GM12874 (cell line): ENCODE measurements at regions not wholly inside any gene's neighbourhood (a gene's known extent, or its start where the extent isn't known, plus 50 kb on each side); places are given as distances from the start of the nearest gene placed in this dataset.

Source experiments
- TF ChIP-seq, protein P1 (sequence below): IDR thresholded peaks from 2 replicates; pipeline ENCODE4 v1.5.1; 2011; ENCODE audit warnings: low read depth, mild to moderate bottlenecking, control low read depth, low read length, moderate library complexity; ENCODE audit not compliant: insufficient read depth

DNA sequence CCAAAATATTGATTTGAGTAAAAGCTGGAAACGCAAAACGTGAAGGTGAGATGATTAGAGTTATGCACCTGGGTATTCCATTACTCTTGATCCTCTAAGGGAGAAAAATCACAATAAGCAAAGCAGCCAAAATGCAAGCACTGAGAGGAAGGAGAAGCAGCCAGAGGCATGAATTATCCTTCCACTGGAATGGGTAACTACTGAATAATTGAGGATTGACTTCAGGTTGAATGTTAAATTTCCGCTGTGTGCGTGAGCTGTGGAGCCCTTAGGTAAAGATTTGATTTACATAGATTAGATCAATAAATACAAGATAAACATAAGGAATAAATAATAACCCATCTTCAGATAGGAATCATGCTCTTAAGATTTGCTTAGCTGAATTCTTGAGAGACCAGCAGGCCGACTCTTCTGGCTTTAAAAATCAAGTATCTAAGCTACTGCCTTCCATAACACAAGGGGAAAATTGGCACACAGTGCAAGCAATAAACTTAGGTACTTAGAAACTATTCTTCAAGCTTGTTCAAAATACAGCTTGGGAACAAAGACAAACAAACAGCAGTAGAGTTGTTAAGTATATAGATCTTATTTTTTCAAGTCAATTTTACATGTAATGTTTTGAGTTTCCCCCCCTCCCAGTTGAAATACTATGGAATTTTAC is 1459.5 kb downstream of the ZPLD1 start:
- TF ChIP-seq, protein P1, sequence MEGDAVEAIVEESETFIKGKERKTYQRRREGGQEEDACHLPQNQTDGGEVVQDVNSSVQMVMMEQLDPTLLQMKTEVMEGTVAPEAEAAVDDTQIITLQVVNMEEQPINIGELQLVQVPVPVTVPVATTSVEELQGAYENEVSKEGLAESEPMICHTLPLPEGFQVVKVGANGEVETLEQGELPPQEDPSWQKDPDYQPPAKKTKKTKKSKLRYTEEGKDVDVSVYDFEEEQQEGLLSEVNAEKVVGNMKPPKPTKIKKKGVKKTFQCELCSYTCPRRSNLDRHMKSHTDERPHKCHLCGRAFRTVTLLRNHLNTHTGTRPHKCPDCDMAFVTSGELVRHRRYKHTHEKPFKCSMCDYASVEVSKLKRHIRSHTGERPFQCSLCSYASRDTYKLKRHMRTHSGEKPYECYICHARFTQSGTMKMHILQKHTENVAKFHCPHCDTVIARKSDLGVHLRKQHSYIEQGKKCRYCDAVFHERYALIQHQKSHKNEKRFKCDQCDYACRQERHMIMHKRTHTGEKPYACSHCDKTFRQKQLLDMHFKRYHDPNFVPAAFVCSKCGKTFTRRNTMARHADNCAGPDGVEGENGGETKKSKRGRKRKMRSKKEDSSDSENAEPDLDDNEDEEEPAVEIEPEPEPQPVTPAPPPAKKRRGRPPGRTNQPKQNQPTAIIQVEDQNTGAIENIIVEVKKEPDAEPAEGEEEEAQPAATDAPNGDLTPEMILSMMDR: no peak

- TF ChIP-seq, protein P1: no peak
These were observed 1464.5 kb downstream of the ZPLD1 start for GRCh38 chr3:103899328-103899727.

- TF ChIP-seq, protein P1: no peak
These were observed 1461.7 kb upstream of the ALCAM start for GRCh38 chr3:103904991-103905390.

GRCh38 chr3:103906304-103906703 is 1460.4 kb upstream of the ALCAM start:
- TF ChIP-seq, protein P1: no peak

DNA sequence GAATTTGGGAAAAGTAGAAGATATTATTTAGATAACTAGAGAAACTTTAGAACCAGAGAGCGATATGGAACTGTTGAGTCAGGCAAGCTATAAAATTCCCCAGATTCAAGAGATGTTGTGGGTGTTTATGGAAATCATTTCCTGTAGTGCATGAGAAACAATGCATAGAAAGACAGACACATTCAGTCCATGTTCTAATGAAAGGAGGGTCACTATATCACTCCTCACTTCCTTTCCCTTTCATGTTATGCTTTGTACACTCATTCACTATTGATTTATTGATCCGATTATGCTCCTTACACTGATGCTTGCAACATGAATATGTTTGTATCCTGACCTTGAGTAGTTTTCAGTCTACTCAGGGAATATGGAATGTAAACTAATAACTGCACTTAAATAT is 1459.9 kb upstream of the ALCAM start:
- TF ChIP-seq, protein P1: no peak

DNA sequence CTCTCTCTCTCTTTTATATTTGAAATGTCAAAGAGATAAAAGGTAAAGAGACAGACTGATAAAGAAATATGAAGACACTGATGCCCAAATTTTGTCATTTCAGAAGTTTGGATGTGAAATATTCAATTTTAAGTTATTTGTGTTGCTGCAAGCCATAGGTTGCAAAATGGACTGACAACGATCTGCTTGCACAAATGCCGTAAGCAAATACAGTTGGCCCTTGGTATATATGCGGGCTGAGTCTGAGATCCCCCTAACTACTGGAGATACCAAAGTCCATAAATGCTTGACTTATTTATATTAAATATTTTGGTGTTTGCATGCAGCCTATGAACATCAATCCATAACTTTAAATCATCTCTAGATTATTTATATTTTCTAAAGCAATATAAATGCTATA is 1459.1 kb upstream of the ALCAM start:
- TF ChIP-seq, protein P1: no peak

DNA sequence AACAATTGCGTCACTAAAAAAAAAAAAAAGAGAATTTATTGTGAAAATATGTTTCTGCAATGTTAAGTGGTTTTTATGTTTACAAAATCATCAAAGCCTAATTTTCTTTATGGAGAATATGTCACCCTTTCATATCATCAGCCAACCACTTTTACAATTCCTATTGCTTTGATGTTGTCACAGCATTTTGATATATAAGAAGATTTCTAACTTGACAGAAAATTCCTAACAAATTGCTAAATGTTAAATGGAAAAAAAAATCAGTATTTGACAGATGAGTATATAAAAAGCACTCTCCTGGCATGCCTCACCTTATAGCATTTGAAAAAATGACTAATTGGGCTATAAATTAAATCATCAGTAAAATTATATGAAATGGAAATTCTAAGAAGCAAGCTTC is 1457.3 kb upstream of the ALCAM start:
- TF ChIP-seq, protein P1: no peak
